UCSD-AML1 (cell line): ENCODE measurements at regions not wholly inside any gene's neighbourhood (a gene's known extent, or its start where the extent isn't known, plus 50 kb on each side); places are given as distances from the start of the nearest gene placed in this dataset.
"Not testable (repeated sequence)": the region's sequence is repeated elsewhere in the genome, so short reads cannot be mapped to it uniquely, and the experiment has no call there.

Experiments
- DNase-seq: peaks from one replicate; lab custom pipeline; 2025; ENCODE audit not compliant: unreplicated experiment; lab: John Stamatoyannopoulos, UW

DNA sequence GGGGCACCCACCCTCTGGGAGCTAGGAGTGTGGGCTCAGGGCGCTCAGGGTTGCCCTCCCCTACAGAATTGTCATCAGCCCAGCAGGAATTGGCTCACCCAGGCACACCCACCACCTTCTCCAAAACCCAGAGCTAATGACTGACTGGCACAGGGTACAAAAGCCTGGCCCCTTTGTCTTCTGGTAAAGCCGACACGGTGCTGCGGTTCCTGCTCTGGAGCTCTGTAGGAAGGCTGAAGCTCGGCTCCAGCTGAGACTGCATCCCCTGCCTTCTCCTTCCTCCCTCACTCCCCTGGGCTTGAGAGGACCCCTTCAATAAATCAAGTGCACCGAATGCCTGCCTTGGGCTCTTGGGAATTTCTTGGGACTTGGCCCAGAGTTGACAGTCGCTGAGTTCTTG, 117.9 kb upstream of the EEPD1 start:
- no peak for DNase-seq

DNA sequence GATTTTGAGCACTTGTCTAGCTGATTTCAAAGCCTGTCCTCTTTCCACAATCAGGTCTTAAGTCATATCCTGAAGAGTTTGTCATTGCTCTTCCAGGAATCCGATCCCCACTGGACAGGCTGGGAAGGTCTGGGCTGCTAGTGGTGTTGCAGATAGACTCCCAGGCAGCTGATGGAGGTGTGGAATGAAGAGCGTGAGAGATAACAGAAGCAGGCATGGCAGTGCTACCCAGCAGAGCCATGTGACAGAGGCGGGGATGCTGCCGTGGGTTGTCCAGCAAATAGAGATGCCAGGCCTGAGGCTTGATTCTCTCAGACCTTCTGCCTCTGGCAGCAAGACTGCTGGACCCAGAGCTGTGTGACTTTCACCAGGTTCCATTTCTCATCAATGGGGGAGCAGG, 116.5 kb upstream of the EEPD1 start:
- DNase-seq, result no peak

DNA sequence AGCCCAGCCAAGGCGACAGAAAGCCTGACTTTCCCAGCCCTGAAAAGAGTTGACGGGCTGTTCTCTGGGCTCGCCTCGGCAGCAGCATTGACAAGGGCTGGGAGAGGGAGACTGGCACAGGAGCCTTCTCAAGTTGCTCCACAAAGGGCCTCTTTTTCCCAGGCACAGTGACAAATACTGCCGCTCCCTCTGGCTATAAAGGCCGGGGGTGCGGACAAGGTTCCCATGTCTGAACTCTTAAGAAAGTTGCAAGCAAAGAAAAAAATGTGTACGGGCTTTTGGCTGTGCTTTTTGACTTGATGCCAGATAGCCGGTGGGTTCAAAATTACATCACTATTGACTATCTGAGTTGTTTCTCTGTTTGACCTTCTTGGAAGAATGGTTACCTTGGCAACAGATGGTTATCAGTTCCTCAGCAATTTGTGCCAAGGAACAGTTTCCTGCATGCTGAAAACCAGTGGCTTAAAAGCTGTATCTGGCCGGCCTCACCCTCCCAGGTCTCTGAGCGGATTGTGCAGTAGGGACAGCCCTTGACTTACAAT, 115.9 kb upstream of the EEPD1 start:
- DNase-seq, result no peak

DNA sequence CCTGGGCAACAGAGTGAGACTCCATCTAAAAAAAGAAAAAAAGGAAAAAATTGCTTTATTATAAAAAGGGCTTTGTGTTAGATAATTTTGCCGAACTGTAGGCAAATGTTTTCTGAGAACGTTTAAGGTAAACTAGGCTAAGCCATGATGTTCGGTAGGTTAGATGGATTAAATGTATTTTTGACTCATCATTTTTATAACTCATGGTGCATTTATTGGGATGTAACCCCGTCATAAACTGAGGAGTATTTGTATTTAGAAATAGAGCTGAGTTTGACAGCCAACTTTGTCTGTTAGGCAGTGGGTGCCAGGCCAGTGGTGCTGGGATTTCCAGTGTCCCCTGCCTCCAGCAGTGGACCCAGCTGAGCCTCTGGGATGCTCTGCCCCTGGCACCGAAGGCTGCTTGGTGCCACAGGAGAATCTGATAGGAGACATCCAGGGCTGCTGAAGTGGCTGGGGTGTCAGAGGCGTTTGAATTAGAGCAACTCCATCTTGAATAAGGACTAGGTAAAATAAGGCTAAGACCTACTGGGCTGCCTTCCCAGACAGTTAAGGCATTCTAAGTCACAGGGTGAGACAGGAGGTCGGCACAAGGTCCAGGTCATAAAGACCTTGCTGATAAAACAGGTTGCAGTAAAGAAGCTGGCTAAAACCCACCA, 114.9 kb upstream of the EEPD1 start:
- no peak for DNase-seq

DNA sequence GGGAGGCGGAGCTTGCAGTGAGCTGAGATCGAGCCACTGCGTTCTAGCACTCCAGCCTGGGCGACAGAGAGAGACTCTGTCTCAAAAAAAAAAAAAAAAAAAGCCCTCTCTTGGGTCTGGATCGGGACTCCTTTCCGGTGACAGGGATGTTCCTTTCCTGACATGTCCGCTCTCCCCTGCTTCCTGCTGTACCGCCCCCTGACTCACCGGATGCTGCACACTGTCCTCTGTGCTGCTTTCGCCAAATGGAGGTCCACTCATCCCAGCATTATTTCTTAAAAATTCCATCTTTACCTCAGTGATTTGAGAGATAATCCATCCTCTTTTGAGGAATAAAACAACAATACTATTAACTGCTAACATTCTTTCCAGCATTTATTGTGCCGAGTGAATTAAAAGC, 113.8 kb upstream of the EEPD1 start:
- no peak for DNase-seq

DNA sequence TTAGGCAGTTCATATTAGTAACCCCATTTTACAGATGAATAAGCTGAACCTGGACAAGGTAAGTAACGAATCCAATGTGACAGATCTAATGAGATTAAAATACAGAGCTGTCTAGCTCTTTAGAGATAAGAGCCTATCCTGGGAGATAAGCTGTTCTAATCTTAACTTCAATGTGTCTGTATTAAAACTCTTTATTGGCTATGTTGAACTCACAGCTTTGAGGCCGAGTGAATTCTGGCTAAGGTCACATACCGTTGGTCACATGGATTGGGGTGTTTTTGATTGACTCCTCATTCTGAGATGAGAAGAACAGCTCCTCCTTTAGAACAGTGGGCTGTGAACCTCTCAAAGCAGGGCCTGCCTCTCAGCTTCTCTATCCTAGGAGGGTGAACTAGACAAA, 113.4 kb upstream of the EEPD1 start:
- DNase-seq, result no peak

DNA sequence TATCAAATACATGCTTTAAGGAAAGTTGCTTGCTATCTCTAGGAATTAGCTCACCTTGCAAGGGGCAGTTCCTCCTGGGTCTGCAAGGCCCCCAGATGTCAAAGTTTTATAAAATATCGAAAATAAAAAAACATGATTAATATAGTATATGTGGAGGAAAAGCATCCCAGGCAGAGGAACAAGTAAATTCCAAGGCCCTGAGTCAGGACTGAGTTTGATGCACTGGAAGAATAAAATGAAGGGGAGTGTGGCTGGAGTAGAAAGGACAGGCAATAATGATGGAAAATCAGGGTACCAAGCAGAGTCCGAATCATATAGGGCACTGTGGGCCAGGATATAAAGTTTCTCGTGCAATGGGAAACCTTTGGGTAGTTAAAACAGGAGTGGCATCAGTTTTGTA, 112.4 kb upstream of the EEPD1 start:
- no peak for DNase-seq

DNA sequence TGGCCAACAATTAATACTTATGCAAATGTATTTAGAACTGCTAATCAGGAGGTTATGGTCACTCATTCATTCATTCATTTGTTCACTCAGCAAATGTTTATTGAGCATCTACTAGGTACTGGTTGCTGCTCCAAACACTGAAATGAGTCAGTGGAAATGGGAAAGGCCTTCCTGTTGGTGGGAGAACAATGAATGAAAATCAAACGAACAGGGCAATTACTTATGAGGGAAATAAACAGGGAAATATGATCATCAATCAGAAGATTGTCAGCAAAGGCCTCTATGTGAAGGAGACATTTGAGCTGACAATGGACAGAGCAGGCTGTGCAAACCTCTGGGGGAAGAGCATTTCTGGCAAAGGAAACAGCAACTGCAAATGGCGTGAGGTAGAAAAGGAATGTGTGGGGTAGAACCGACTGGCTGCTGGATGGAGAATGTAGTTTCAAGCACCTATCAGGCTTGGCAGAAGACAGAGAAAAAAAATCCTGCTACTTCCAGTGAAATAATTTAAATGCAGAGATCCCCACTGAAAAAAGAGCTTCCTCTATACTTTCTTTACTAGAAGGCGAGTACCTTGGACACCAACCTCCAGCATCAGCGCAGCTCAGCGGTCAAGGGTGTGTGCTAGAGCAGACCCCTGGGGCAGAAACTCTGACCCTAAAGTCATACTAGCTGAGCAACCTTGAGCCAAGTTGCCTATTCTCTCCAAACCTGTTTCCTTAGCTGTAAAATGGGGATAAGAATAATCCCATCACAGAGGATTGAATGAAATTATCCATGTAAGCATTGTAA, 108.8 kb upstream of the EEPD1 start:
- no peak for DNase-seq

DNA sequence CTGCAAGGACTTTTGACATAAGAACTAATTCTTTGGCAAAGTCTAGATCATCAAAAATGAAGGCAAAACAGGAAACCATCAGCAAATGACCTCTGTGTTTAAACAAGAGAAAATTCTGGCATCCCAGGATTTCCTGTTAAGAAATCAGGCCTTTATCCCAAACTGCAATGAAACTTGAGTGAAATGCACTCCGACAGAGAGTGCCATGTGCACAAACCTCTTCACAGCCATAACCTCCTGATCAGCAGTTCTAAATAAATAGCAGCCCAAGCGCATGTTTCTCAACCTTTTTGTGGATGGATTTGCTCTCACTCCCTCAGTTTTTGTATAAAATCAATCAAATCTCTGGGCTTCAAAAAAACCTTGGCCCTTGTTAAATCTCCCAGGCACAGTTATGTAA, 107.7 kb upstream of the EEPD1 start:
- no peak for DNase-seq

DNA sequence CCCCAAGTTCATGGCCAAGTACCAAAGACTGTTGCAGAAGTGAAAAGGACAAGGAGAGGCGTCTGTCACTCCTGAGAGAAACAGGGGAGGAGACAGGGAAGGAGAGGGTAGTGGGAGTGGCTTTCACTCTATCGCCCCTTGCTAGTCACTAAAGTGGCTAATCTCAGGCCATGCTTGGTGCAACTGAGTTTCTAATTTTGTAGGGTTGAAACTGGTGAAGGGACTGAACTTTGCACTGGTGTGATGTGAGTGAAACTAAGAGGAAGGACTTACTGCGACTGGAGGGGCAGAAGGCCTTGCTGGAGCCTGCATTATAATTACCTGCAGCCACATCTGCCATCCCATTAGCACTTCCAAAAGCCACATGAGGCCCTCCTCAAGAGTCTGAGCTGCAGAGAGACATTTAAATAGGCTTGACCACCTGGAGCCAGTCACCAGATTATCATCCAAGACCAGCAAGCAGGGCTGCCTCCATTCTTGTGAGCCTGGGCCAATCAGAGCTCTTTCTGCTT, 107.2 kb upstream of the EEPD1 start:
- DNase-seq, result no peak

DNA sequence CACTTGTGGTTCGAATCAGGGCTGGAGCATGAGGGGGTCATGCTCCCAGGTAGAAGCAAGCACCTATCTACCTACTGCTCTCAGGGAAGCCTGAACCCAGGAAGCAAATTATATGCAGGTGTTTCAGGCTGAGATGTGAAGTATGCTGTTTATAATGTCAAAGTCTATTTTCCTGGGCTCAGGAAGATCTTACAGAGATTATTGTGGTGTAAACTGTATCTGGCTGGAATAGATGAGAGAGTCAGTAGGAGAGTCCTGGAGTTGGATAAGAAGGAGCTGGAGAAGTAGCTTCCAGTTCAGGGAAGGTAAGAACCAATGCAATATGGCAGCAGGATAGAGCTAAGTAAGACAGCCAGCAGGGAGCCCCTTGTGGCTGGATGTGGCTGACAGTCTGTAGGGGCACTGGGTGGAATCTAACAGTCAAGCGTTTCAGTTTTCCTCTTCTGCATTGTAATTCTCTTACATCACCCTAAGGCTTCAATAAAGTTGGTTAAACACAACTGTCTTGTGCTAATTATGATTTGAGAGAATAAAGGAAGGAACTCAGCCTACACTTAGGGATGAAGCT, 105.9 kb upstream of the EEPD1 start:
- DNase-seq, result no peak

DNA sequence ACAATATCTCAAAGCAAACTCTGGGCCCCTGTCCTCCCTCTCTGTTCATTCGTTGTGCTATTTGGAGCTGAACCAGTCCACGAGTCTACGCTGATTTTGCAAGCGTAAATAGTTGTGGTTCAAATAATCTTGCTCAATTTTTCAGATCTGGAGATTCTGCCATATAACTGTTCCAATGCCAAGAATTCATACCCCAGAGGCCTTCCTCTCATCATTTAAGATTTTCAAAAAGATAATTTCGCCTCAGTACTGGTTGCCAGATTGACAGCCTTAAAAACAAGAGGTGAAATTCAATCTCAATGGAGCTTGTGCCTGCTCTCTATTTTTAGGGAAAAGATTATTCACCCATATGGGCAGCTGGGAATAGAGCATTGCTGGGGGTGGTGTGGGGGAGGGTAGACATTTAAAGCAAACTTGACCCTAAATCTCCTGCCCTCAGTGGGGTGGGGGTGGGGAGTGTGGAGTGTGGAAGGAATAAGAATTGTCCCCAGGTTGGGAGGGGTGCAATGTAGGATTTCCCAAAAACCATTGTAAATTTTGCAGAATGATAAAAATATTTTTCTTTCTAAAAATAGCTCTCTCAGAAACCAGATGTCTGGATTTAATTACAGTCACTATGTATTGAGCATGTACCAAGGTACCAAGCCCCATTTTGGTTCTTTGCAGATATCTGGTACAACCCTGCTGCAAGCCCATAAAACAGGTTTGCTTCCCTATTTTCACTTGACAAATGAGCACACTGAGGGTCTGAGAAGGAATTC, 104.7 kb upstream of the EEPD1 start:
- no peak for DNase-seq

DNA sequence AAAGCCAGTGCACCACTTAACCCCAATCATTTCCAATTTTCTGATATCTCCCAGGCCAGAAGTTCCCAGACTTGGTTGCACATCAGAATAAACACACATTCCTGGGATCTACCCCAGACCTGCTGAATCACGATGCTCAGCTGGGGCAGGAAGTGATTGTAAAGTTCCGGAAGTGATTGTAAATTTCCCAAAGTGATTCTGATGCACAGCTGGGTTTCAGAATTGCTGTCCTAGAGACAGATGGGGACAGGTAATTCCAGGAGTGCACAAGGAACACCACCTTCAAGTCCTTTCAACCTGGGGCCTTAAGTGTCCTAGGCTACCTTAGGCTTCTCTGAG, 104.2 kb upstream of the EEPD1 start:
- no peak for DNase-seq

DNA sequence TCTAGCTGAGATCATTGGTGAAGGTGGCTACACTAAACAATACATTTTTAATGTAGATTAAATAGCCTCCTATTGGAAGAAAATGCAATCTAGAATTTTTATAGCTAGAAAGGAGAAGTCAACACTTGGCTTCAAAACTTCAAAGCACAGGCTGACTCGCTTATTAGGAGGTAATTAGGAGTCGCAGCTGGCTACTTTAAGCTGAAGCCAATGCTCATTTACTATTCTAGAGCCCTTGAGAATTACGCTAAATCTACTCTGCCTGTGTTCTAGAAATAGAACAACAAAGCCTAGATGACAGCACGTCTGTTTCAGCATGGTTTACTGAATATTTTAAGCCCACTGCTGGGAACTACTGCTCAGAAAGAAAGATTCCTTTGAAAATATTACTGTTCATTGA, 101.6 kb upstream of the EEPD1 start:
- DNase-seq, result no peak

DNA sequence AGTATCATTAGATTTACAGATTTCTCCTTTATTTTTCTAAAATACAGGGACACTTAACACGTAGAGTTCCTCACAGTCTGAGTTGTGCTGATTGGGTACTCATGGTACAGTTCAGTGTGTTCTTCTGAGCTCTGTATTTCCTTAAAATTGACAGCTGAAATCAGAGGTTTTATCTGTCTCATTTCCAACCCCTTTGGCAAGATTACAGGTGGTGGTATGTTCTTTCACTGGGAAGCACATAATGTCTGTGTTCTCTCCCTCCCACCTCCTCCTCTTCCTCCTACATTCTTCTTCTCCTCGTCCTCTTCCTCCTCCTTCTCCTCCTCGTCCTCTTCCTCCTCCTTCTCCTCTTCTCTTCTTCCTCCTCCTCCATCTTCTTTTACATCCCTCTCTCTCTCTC, 99.5 kb upstream of the EEPD1 start:
- no peak for DNase-seq

DNA sequence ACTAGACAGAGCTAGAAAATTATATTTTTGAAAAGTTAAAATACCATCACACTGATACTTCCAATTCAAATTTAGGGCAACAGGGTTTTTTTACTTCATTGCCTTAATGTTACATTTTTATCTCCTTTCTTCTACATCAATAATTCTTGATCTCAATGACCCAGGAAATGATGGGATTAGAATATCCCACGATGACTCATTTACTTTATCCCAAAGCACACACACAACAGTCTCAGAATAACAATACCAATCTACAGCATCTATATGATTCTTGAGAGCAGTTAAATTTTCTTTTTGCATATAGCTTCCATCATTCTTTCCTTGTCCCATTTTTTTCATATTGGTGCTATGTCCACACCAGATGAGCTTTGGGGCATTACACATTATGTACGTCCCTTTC, 98.4 kb upstream of the EEPD1 start:
- DNase-seq, result no peak

DNA sequence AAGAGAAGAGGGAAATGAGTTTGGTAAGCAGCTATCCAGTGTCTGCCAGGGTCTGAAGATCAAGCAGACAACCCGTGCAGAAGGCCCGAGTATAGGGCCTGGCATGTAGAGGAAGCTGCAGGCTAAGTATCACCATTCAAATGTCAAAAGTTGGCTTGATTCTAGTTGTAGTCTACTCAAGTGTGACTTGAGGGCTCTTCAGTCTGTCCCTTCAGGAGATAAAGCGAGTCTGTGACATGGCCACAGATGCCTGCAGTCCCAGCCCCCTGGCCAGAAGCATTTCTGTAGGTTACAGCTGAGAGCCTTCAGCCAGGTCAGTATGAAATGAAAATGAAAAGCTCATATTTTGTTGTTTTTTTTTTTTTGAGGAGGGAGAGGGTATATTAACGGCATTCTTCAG, 97.8 kb upstream of the EEPD1 start:
- no peak for DNase-seq

DNA sequence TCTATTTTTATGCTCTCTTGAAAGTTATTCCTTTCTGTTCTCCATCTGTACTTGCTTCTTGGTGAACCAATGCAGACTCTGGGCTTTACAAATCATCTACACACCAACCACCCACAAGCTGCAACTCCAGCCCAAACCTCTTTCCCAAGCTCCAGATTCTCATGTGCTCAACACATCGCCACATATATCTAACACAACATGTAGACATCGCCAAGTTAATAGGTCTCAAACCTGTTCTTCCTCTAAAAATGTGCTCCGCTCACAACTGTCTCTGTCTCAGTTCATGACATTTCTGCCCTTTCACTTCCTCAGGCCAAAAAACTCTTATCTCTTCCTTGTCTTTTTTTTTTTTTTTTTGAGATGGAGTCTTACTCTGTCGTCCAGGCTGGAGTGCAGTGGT, 95.7 kb upstream of the EEPD1 start:
- no peak for DNase-seq

DNA sequence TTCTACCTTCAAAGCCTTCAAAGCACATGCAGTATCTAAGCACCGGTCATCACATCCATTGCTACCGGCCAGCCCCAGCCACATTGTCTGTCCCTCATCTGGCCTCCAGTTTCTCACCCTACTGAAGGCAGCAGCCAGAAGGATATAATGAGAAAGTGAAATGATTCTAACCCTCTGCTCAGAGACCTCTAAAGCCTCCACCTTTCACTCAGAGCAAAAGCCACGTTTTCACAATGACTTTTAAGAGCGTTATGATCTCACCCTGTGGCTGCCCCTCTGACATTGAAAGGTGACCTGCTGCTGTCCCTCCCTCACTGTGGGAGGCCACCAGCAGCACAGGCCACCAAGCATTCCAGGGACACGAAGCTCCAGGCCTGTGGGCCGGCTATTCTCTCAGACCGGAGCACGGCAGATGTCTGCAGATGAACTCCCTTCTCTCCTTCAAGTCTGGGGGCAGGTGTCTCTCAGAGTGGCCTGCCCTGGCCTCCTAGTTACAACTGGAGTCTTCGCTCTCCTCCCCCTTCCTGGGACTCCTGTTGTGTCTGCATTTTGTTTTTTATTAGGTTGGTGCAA, 94.9 kb upstream of the EEPD1 start:
- no peak for DNase-seq

DNA sequence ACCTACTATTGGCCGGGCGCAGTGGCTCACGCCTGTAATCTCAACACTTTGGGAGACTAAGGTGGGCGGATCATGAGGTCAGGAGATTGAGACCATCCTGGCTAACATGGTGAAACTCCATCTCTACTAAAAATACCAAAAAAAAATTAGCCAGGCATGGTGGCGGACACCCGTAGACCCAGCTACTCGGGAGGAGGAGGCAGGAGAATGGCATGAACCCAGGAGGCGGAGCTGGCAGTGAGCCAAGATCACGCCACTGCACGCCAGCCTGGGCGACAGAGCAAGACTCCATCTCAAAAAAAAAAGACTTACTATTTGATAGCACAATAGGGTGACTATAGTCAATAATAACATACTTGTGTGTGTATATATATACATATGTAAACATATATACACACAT, 92.7 kb upstream of the EEPD1 start:
- not testable (repeated sequence) for DNase-seq

DNA sequence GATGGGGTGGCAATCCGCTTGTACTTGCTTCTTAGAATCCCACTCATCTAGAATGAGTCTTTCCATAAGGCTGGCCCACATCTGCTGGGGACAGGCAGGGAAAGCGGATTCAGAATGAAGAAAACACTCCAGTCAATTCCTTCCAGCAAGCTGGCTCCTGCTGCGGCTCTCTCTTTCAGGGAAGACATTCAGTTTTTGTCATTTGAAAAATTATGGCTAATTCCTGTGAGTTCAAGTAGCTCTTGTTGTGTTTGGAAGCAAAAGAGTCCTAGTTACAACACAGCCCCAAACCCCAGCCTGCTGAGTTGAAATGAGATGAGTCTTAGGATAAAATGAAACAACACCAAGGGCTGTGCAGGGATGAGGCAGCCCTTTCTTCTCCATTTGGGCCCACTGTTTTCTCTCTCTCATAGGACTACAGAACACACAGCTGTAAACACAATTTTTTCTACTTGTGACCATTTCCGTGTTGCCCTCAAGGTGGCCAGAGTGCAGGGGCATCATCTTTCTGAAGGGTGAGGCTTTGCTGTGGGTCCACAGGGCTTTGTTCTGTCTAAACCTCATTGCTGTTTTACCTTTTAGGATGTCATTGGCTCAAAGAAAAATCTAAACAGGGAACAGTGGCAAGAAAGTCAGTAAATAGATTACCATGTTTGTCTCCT, 90.8 kb upstream of the EEPD1 start:
- no peak for DNase-seq
